ENCODE measurements at regions not wholly inside any gene's neighbourhood (a gene's known extent, or its start where the extent isn't known, plus 50 kb on each side); places are given as distances from the start of the nearest gene placed in this dataset.
"Not testable (repeated sequence)": the region's sequence is repeated elsewhere in the genome, so short reads cannot be mapped to it uniquely, and the experiment has no call there.

DNA sequence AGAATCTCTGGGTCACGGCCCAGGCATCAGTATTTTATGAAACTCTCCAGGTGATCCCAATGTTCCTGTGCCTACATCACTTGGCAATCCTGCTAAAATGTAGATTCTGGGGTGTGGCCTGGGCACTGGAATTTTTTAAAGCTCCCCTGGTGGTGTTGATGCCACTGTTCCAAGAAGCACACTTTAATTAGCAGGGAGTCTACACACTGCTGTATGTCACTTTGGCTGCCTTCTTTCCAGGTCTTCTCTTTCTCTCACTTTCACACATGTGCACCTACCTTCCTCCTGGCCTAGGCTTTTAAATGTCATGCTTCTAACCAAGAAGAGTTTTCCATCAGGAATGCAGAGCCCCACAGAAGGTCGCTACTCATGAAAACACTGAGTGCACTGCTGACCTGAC, 136.0 kb upstream of the ALDH1B1 start:
- DNase-seq (ENCODE audit: low read depth in 2 of 2) = no peak

GRCh38 chr9:38255599-38255998, 136.9 kb upstream of the ALDH1B1 start:
- DNase-seq (ENCODE audit: low read depth in 2 of 2) = no peak

DNA sequence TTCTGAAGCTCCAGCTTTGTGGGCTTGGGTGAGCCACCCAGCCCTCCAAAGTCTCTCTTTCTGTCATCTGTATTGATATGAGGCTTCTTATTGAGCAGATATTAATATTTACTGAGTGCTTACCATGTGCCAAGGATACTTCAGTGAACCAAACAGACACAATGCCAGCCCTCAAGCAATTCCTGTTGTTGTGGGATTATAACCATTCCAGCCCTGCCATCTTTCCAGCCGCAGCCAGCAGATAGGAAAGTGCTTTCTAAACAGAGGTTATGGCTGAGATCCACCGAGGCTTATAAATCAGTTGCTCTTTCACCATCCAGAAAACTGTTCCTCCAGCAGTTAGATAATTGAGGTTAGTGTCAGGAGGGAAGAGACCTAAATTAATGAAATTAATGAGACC, 137.7 kb upstream of the ALDH1B1 start:
- DNase-seq (ENCODE audit: low read depth in 2 of 2) = no peak

GRCh38 chr9:38254151-38254550, 138.4 kb upstream of the ALDH1B1 start:
- no peak for DNase-seq (ENCODE audit: low read depth in 2 of 2)

DNA sequence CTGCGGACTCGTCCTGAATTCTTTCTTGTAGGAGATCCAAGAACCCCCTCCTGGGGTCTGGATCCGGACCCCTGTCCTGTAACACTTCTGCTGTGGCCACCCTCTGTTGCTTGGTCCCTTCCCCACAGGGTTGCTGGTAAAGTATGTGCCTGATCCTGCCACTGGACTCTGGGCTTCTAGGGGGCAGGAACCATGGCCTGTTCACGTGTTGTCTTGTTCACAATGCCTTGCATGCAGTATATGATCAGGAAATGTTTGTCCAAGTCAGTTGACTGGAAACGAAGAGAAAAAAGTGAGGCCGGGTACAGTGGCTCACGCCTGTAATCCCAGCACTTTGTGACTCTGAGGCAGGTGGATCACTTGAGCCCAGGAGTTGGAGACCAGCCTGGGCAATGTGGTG, 139.3 kb upstream of the ALDH1B1 start:
- DNase-seq (ENCODE audit: low read depth in 2 of 2) = no peak

DNA sequence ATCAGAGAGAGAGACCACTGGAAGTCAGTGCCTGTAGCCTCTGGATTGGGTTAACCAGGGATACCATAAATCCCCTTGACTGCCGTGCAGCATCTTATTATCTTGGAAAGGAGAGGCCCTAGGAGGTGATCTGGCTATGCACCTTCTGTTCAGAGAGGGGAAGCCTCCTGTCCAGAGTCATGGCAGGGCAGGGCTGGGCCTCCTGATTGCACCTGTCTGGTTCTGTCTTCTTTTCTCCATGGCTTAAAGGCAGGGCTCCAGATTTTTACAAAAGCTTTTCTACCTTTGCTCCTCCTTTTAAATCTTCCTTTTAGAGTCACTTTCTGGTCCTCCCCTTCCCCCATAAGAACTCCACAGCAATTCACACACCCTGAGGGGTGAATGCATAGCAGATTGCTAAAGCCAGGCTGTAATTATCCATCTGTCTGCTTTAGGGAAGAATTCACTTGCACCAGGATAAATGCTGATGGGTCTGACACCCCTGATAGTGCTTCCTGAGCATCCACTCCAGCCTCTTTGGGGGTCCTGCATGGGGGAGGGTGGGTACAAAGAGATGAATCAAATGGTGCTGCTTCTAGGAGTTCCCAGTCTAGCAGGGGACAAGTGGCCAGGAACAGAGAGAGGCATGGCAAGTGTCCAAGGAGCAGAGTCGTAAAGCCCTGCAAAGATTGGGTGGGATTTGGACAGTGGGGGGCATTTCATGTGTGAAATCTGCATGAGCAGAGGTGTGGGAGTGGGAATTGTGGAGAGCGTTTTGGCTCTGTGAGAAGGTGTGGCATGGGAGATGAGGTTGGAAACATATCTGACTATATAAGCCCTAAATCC, 141.3 kb upstream of the ALDH1B1 start:
- DNase-seq (ENCODE audit: low read depth in 2 of 2) = no peak

DNA sequence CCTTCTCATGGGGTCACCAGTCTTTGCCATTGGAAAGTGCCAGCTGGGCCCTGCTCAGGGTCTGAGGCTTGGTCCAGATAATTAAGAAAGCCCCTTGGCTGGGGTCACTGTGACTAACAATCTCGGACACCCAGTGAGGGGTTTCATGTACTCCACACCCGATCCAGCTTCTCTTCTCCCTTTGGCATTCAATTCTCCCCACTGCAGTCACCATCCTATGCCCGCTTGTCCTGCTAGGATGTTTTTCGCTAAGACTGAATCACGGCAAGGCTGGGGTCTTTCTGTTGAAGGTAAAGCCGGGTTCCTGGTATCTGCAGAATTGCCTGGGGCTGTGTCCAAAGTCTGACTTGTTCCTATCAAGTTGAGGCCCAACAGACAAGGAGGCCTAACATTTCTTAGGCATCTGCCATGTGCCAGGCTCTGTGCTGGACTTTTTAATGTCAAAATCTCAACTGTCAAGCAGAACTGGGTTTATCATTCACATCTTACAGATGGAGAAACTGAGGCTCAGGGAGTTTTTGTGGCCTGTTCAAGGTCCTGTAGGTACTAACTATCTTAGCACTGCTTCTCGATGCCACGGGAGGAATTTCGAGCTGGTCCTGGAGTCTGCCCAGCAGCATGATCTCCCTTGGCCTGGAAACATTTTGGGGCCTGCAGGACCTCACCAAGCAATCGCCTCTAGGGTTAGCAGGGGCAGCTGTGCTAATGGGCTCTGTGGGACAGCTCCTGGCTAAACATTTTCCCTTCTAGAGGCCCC, 142.0 kb upstream of the ALDH1B1 start:
- DNase-seq (ENCODE audit: low read depth in 2 of 2) = no peak

- DNase-seq (ENCODE audit: low read depth in 2 of 2) = no peak
Observed at GRCh38 chr9:38249587-38250210, 142.8 kb upstream of the ALDH1B1 start.

DNA sequence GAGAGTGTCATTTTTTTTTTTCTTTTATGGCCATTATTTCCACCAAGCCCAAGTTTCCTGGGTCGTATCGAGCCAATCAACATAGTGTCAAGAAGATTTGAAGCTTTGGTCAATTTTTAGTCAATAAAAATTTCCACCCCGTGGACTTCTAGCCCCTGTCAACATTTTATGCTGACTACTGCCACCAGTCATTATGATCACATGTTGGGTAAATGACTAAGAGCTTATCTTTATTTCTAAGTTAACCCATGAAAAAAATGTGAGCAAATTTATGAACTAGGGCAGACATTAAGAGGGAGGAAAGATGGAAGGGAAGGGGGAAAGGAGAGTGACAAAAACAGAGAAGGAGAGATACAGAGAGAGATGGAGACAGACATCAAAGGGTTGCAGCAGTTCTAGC, 143.5 kb upstream of the ALDH1B1 start:
- DNase-seq (ENCODE audit: low read depth in 2 of 2) = no peak

- no peak for DNase-seq (ENCODE audit: low read depth in 2 of 2)
Observed at GRCh38 chr9:38246833-38247232, 145.7 kb upstream of the ALDH1B1 start.

DNA sequence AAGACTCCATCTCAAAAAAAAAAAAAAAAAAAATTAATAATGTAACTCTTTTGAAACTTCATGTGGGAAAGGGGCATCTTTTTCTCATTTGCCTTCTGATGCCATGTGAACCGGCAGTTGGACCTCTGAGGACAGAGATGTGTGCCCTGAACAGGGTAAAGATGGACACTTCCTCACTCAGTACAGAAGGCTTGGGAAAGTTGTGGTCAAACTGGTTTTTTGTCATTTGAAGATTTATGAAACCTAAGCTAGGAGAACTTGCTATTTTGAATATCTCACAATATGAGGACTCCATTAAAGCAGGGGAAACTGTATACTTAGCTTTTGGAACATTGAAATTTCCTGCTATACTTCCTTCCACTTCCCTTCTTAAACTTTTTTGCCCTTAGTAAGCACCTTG, 147.5 kb upstream of the ALDH1B1 start:
- DNase-seq (ENCODE audit: low read depth in 2 of 2) = no peak

DNA sequence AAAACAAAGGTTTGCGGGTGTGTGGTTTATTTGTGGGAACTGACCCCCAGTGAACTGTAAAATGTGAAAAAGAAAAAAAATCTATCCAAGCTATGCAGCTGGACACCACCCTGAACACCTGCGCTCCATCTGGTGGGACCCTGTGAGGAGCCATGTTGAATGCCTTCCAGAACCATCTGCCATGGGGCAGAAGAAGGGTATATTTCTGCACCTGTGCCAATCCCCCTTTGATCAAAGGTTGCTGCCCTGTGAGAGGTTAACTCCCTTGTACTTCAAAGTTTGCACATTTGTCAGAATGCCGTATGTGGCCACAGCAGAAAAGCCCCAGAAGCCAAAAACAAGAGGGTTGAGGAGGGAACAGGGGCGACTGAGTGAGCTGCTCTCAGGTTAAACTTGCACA, 148.5 kb upstream of the ALDH1B1 start:
- no peak for DNase-seq (ENCODE audit: low read depth in 2 of 2)

DNA sequence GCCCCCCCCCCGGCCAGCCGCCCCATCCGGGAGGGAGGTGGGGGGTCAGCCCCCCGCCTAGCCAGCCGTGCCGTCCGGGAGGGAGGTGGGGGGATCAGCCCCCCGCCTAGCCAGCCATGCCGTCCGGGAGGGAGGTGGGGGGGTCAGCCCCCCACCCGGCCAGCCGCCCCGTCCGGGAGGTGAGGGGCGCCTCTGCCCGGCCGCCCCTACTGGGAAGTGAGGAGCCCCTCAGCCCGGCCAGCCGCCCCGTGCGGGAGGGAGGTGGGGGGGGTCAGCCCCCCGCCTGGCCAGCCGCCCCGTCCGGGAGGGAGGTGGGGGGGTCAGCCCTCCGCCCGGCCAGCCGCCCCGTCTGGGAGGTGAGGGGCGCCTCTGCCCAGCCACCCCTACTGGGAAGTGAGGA, 150.4 kb upstream of the ALDH1B1 start:
- not testable (repeated sequence) for DNase-seq (ENCODE audit: low read depth in 2 of 2)

DNA sequence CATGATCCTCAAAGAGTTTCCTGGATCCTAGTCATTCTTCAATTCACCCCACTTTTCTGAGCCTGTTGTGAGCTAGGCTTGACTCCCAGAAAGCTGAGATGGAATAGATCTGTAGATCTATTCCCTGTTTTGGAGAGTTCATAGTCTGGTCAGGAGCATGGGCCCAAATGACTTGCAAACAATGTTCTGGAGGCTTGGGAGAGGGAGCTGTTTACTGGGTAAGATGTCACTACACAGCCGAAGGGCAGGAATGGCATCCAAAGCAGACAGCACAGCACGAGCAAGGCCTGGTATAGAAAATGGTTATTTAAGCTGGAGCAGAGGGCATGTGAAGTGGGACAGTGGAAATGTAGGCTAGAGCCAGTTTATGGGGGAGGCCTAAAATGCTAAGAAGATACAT, 152.5 kb upstream of the ALDH1B1 start:
- no peak for DNase-seq (ENCODE audit: low read depth in 2 of 2)

GRCh38 chr9:38235244-38235643, 157.3 kb upstream of the ALDH1B1 start:
- DNase-seq (ENCODE audit: low read depth in 2 of 2) = no peak

GRCh38 chr9:38234479-38235170, 157.9 kb upstream of the ALDH1B1 start:
- no peak for DNase-seq (ENCODE audit: low read depth in 2 of 2)

DNA sequence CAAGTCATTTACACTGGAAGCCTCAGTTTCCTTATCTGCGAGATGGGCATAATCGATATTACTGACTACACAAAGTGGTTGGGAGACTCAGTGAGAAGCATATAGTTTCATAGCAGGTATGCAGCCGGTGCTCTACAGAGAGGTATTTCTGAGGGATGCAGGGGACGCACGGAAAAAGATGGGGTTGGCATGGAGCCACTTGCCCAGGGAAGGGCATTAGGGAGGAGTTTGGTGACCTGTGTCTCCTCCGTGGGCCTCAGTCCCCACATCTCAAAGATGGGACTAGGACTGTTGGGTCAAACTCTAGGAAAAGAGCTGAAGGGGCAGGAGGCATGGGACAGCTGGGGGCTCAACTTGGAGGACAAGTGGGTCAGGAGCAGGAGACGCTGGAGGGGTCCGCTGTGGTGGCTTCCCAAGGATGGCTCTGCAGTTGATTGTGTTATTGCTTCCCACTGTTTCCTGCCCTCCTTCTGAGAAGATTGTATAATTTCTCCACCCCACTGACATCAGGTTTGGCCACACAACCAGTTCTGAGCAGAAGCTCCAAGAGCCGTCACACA, 158.6 kb upstream of the ALDH1B1 start:
- DNase-seq (ENCODE audit: low read depth in 2 of 2) = no peak

GRCh38 chr9:38233343-38233742, 159.2 kb upstream of the ALDH1B1 start:
- no peak for DNase-seq (ENCODE audit: low read depth in 2 of 2)

DNA sequence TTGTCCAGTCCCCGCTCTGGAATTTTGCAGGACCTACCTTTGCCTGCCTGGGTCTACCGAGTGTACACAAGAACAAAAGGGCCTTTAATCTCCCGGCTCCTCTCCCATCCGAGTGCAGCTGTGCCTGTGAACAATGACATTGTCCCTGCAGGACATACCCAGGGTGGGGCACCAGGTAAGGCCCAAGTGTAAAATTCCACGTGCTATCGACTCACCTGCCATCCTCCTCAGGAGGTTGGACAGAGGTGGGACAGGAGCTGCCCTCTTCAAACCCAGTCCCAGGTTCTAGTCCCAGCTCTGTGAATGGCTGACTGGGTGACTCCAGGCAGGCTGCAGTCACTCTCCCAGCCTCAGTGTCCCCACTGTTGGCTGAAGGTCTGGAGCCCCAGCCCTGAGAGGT, 159.6 kb upstream of the ALDH1B1 start:
- DNase-seq (ENCODE audit: low read depth in 2 of 2) = no peak

- no peak for DNase-seq (ENCODE audit: low read depth in 2 of 2)
Observed at GRCh38 chr9:38229504-38230155, 160.6 kb upstream of the SHB start.

DNA sequence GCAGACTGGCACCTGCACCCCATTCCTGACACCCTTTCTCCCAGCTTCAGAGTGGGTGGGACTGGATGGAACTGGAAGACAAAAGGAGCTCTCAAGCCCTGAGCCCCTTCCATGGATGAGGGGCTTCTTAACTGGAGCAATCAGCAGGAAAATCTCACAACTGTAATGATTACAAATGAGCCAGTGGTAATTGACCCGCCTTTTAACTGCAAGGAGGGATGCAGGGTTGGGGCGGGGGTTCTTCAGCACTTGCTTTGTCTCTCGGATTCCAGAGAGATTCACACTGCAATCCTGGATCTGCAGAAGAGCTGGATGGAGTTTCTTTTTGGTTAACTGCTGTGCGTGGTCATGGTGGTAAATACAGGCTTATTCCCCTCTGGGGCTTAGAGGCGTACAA, 160.1 kb upstream of the SHB start:
- no peak for DNase-seq (ENCODE audit: low read depth in 2 of 2)

All from lung microvascular endothelial cell (primary cell).